IMR-90 (cell line): ENCODE measurements at regions not wholly inside any gene's neighbourhood (a gene's known extent, or its start where the extent isn't known, plus 50 kb on each side); places are given as distances from the start of the nearest gene placed in this dataset.

Source experiments
- BHLHE40 ChIP-seq: fragments of 150-350 bp; IDR thresholded peaks from 2 replicates; pipeline ENCODE4 v1.6.1; 2016; ENCODE audit warnings: mild to moderate bottlenecking, low read depth, low read length
- CEBPB ChIP-seq: IDR thresholded peaks from 2 replicates; pipeline ENCODE4 v1.6.1; 2012; ENCODE audit warnings: low read depth, low read length, improper control_type of control experiment
- CTCF ChIP-seq: conservative IDR thresholded peaks from 2 replicates; pipeline ENCODE4 v1.5.1; 2012; ENCODE audit warnings: mild to moderate bottlenecking, low read depth, low read length, improper control_type of control experiment
- ELK1 ChIP-seq: fragments of 150-350 bp; IDR thresholded peaks from 2 replicates; pipeline ENCODE4 v1.6.1; 2016; ENCODE audit warnings: low read depth, mild to moderate bottlenecking, low read length, moderate library complexity, borderline replicate concordance
- NFE2L2 ChIP-seq: fragments of 150-350 bp; IDR thresholded peaks from 2 replicates; pipeline ENCODE4 v1.6.1; 2016; ENCODE audit warnings: low read depth, mild to moderate bottlenecking, low read length
- POLR2A ChIP-seq: IDR thresholded peaks from 2 replicates; pipeline ENCODE4 v1.6.1; 2012; ENCODE audit warnings: mild to moderate bottlenecking, low read depth, low read length
- RAD21 ChIP-seq: IDR thresholded peaks from 2 replicates; pipeline ENCODE4 v1.6.1; 2012; ENCODE audit warnings: low read length, improper control_type of control experiment
- RFX5 ChIP-seq: IDR thresholded peaks from 2 replicates; pipeline ENCODE4 v1.8.0; 2012; ENCODE audit warnings: low read depth, mild to moderate bottlenecking, low read length, moderate library complexity
- USF2 ChIP-seq: fragments of 150-350 bp; IDR thresholded peaks from 2 replicates; pipeline ENCODE4 v1.6.1; 2017; ENCODE audit warnings: mild to moderate bottlenecking, antibody characterized with exemption, low read length, low read depth

GRCh38 chr16:50474138-50474537, 74.1 kb upstream of the NKD1 start:
- TF ChIP-seq CTCF (no peak), NFE2L2 (no peak), BHLHE40 (no peak), USF2 (no peak), CEBPB (no peak), RFX5 (no peak), POLR2A (no peak), ELK1 (no peak), RAD21 (no peak)
